Adrenal gland (tissue), 9 donors: ENCODE measurements at regions not wholly inside any gene's neighbourhood (a gene's known extent, or its start where the extent isn't known, plus 50 kb on each side); places are given as distances from the start of the nearest gene placed in this dataset.

Experiments used
- DNase-seq, 7 donors: peaks; one replicate each; pipeline ENCODE4 v3.0.0-alpha.2; 2019 to 2020
- H3K27ac ChIP-seq, 5 donors: fragments of 200-600 bp; sonication (generic) in 4 of 5; 1 replicate in 3 of 5; 2 replicates in 2 of 5; pipeline versions ENCODE4 v1.5.1 to v1.8.0; 2016 to 2020; ENCODE audit warnings: mild to moderate bottlenecking in 1 of 5
- H3K27me3 ChIP-seq: fragments of 200-600 bp; 2 replicates; pipeline ENCODE4 v1.8.0; 2021
- H3K36me3 ChIP-seq, 2 donors: fragments of 200-600 bp; replicated peaks in 1 of 2; 1 replicate in 1 of 2; 2 replicates in 1 of 2; pipeline versions ENCODE4 v1.5.1 to v1.8.0; 2018 to 2022
- H3K4me1 ChIP-seq, 2 donors: fragments of 200-600 bp; replicated peaks in 1 of 2; 1 replicate in 1 of 2; 2 replicates in 1 of 2; pipeline versions ENCODE4 v1.5.1 to v1.8.0; 2018 to 2021
- H3K4me3 ChIP-seq, 4 donors: fragments of 200-600 bp; sonication (generic) in 3 of 4; one replicate each; pipeline ENCODE4 v1.5.1; 2016 to 2018
- H3K9me3 ChIP-seq, 3 donors: fragments of 200-600 bp; sonication (generic) in 1 of 3; replicated peaks in 1 of 3; 1 replicate in 2 of 3; 2 replicates in 1 of 3; pipeline versions ENCODE4 v1.5.1 to v1.8.0; 2016 to 2021
- POLR2A ChIP-seq, 2 donors: fragments of 450-650 bp; IDR thresholded peaks; one replicate each; pipeline ENCODE4 v1.6.1; 2017; ENCODE audit warnings: antibody characterized with exemption in 2 of 2, mild to moderate bottlenecking in 2 of 2, moderate library complexity in 1 of 2
- WGBS, 4 donors: extraction: QIAGEN DNeasy Blood & Tissue Kit in 2 of 4; methylation state at CpG; one replicate each; pipeline versions ENCODE4 v1.1.5 to v1.1.7; 2013 to 2017; 5-methylcytosine and 5-hydroxymethylcytosine counted together
- intact Hi-C, 2 donors: fragments of 100-400 bp; cut with DNase I; formaldehyde crosslinking; loops; one replicate each; pipeline versions ENCODE4 v1.14.1 to v1.15.0; 2022 to 2023
- TF ChIP-seq, protein P1 (sequence below), 6 experiments: fragments of 450-650 bp in 4 of 6; fragments of 200-600 bp in 2 of 6; sonication (generic) in 1 of 6; IDR thresholded peaks; 1 replicate in 5 of 6; 2 replicates in 1 of 6; pipeline versions ENCODE4 v1.5.1 to v1.8.0; 2016 to 2021; ENCODE audit warnings: antibody characterized with exemption in 6 of 6, mild to moderate bottlenecking in 2 of 6, moderate library complexity in 1 of 6
- donor health status: healthy with polysubstance abuse.
- donor health status: Bipolar disorder and iron deficiency.
- donor health status: DM: yes; HTN: yes; CAD: no.
- donor health status: DM: no; HTN: no; CAD: no.
- donor health status: DM: no; HTN: no; CAD: no.

DNA sequence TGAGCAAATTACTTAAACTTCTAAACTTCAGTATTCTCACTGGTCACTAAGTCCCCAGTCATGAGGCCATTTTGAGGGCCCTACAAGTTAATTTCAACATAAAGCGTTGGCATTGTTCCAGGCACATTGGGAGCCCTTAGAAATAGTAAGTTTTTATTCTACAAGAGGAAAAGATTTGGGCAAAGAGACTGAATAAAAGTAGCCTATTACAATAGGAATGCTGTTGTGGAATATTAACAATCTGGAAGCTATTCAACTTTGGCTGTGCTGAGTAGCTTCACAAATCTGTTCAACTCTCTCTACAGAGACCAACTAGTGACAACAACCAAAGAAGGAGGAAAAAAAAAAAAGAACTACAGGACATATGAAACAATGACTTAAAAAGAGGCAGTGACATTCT is 1287.5 kb upstream of the NXPH2 start:
- no peak for DNase-seq
- 59 to 75% (median 68%) methylated on average over 1 of the region's 1 CpG for WGBS, 4 donors
- TF ChIP-seq, protein P1, sequence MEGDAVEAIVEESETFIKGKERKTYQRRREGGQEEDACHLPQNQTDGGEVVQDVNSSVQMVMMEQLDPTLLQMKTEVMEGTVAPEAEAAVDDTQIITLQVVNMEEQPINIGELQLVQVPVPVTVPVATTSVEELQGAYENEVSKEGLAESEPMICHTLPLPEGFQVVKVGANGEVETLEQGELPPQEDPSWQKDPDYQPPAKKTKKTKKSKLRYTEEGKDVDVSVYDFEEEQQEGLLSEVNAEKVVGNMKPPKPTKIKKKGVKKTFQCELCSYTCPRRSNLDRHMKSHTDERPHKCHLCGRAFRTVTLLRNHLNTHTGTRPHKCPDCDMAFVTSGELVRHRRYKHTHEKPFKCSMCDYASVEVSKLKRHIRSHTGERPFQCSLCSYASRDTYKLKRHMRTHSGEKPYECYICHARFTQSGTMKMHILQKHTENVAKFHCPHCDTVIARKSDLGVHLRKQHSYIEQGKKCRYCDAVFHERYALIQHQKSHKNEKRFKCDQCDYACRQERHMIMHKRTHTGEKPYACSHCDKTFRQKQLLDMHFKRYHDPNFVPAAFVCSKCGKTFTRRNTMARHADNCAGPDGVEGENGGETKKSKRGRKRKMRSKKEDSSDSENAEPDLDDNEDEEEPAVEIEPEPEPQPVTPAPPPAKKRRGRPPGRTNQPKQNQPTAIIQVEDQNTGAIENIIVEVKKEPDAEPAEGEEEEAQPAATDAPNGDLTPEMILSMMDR (IDR thresholded peaks at IDR 0.05), result no peak
- Histone ChIP-seq H3K4me3 (no peak overlapping the region), H3K36me3 (no peaks in the 10 kb centered on the region), H3K27me3 (no peaks in the 10 kb centered on the region), H3K4me1 (no peaks in the 10 kb centered on the region), H3K9me3 (no peaks in the 10 kb centered on the region), H3K27ac (no peak overlapping the region)
- intact Hi-C loops, result no loop called here

- Histone ChIP-seq H3K4me1 (no peaks in the 10 kb centered on the region), H3K4me3 (no peak overlapping the region), H3K9me3 (no peaks in the 10 kb centered on the region), H3K27ac (no peak overlapping the region), H3K36me3 (no peaks in the 10 kb centered on the region), H3K27me3 (no peaks in the 10 kb centered on the region)
- TF ChIP-seq POLR2A (IDR thresholded peaks at IDR 0.05), result no peak
- TF ChIP-seq, protein P1 (IDR thresholded peaks at IDR 0.05), result no peak
- no peak for DNase-seq
- intact Hi-C loops, result no loop called here
- WGBS, 4 donors, result 79 to 100% (median 90%) methylated on average over 1 of the region's 1 CpG
These were observed 1284.1 kb upstream of the NXPH2 start for GRCh38 chr2:140064243-140064642.

GRCh38 chr2:140063356-140063755 is 1283.2 kb upstream of the NXPH2 start:
- WGBS, 4 donors, result 72 to 82% (median 73%) methylated on average over 2 of the region's 2 CpGs
- TF ChIP-seq, protein P1 (IDR thresholded peaks at IDR 0.05), result no peak
- no peak for TF ChIP-seq POLR2A (IDR thresholded peaks at IDR 0.05)
- Histone ChIP-seq H3K9me3 (no peaks in the 10 kb centered on the region), H3K27ac (no peak overlapping the region), H3K36me3 (no peaks in the 10 kb centered on the region), H3K4me1 (no peaks in the 10 kb centered on the region), H3K27me3 (no peaks in the 10 kb centered on the region), H3K4me3 (no peak overlapping the region)
- intact Hi-C loops, result no loop called here
- DNase-seq, result no peak

DNA sequence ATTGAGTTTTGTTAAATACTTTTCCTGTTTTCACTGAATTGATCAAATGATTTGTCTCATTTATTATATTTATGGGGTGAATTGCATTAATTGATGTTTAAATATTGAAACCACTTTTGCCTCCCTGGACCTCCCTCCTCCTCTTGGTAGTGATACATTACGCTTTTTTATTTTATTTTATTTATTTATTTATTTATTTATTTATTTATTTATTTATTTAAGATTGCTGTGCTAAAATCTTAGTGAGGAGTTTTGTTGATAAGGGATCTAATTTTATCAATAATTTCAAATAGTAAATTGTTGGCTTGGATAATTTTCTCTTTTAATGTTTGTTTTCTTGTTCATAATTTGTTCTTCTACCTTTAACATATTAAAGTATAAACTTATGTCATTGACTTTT is 1281.0 kb upstream of the NXPH2 start:
- intact Hi-C loops, result no loop called here
- no peaks in the 10 kb centered on the region for H3K4me1 ChIP-seq
- H3K9me3 ChIP-seq, result no peaks in the 10 kb centered on the region
- H3K27ac ChIP-seq, result no peak overlapping the region
- 83 to 96% (median 94%) methylated on average over 1 of the region's 1 CpG for WGBS, 4 donors
- H3K4me3 ChIP-seq, result no peak overlapping the region
- H3K36me3 ChIP-seq, result no peaks in the 10 kb centered on the region
- H3K27me3 ChIP-seq, result no peaks in the 10 kb centered on the region
- DNase-seq, result no peak
- TF ChIP-seq POLR2A (IDR thresholded peaks at IDR 0.05), result no peak
- TF ChIP-seq, protein P1 (IDR thresholded peaks at IDR 0.05), result no peak
